GM20000 (cell line): ENCODE measurements at regions not wholly inside any gene's neighbourhood (a gene's known extent, or its start where the extent isn't known, plus 50 kb on each side); places are given as distances from the start of the nearest gene placed in this dataset.

Experiments used
- DNase-seq: peaks from one replicate; pipeline ENCODE4 v3.0.0; 2012; ENCODE audit warnings: low spot score
- CTCF ChIP-seq: IDR thresholded peaks from 2 replicates; pipeline ENCODE4 v1.5.1; 2012; ENCODE audit warnings: mild to moderate bottlenecking, control low read depth; ENCODE audit errors: extremely low read depth, missing control alignments

GRCh38 chr6:101259505-101259904 lies 134.0 kb upstream of the GRIK2 start:
- TF ChIP-seq CTCF = no peak
- DNase-seq = no peak

GRCh38 chr6:101263596-101263995 lies 129.9 kb upstream of the GRIK2 start:
- no peak for DNase-seq
- TF ChIP-seq CTCF = no peak

- TF ChIP-seq CTCF = no peak
- DNase-seq = no peak
Observed at GRCh38 chr6:101266063-101266462, 127.4 kb upstream of the GRIK2 start.

- TF ChIP-seq CTCF = no peak
- DNase-seq = no peak
Observed at GRCh38 chr6:101268541-101268940, 125.0 kb upstream of the GRIK2 start.

- no peak for DNase-seq
- TF ChIP-seq CTCF = no peak
Observed at GRCh38 chr6:101275251-101275650, 118.3 kb upstream of the GRIK2 start.

GRCh38 chr6:101276066-101276465 lies 117.4 kb upstream of the GRIK2 start:
- no peak for TF ChIP-seq CTCF
- DNase-seq = no peak

- no peak for DNase-seq
- TF ChIP-seq CTCF = no peak
Observed at GRCh38 chr6:101279410-101279809, 114.1 kb upstream of the GRIK2 start.
